Loucy (cell line): ENCODE measurements at regions not wholly inside any gene's neighbourhood (a gene's known extent, or its start where the extent isn't known, plus 50 kb on each side); places are given as distances from the start of the nearest gene placed in this dataset.
"Not testable (repeated sequence)": the region's sequence is repeated elsewhere in the genome, so short reads cannot be mapped to it uniquely, and the experiment has no call there.

Source experiments
- H2AFZ ChIP-seq: fragments of 200-600 bp; sonication (generic); 2 replicates; pipeline ENCODE4 v1.6.0; 2016; ENCODE audit warnings: antibody characterized with exemption, mild to moderate bottlenecking, low read length, moderate library complexity
- H3F3A ChIP-seq: fragments of 200-600 bp; 2 replicates; pipeline ENCODE4 v1.6.0; 2016; ENCODE audit warnings: antibody characterized with exemption, low read depth, mild to moderate bottlenecking
- H3K27me3 ChIP-seq: fragments of 200-600 bp; sonication (generic); 2 replicates; pipeline ENCODE4 v1.6.1; 2014; ENCODE audit warnings: low read length, mild to moderate bottlenecking; ENCODE audit not compliant: insufficient read depth, poor library complexity, severe bottlenecking
- H3K36me3 ChIP-seq: fragments of 200-600 bp; sonication (generic); 2 replicates; pipeline ENCODE4 v1.6.1; 2016; ENCODE audit warnings: low read length; ENCODE audit not compliant: insufficient read depth
- H3K4me1 ChIP-seq: fragments of 200-600 bp; sonication (generic); 2 replicates; pipeline ENCODE4 v1.5.1; 2014; ENCODE audit warnings: low read length, mild to moderate bottlenecking; ENCODE audit not compliant: insufficient read depth, poor library complexity, severe bottlenecking
- H3K4me2 ChIP-seq: fragments of 200-600 bp; sonication (generic); 2 replicates; pipeline ENCODE4 v1.6.0; 2014; ENCODE audit warnings: antibody characterized with exemption, low read length, low read depth, mild to moderate bottlenecking; ENCODE audit not compliant: poor library complexity, severe bottlenecking
- H3K4me3 ChIP-seq: fragments of 200-600 bp; sonication (generic); 2 replicates; pipeline ENCODE4 v1.5.1; 2014; ENCODE audit warnings: low read length, mild to moderate bottlenecking, mixed read lengths; ENCODE audit not compliant: poor library complexity, severe bottlenecking
- H3K79me2 ChIP-seq: fragments of 200-600 bp; sonication (generic); 2 replicates; pipeline ENCODE4 v1.6.1; 2014; ENCODE audit warnings: low read length; ENCODE audit not compliant: insufficient read depth
- H3K9ac ChIP-seq: fragments of 200-600 bp; sonication (generic); 2 replicates; pipeline ENCODE4 v1.6.0; 2014; ENCODE audit warnings: mild to moderate bottlenecking, low read depth, low read length, moderate library complexity; ENCODE audit not compliant: poor library complexity, severe bottlenecking
- H3K9me2 ChIP-seq: fragments of 200-600 bp; sonication (generic); replicated peaks from 2 replicates; pipeline ENCODE4 v1.6.1; 2016; ENCODE audit warnings: low read depth, low read length, mixed read lengths
- H3K9me3 ChIP-seq: fragments of 200-600 bp; sonication (generic); 2 replicates; pipeline ENCODE4 v1.6.1; 2014; ENCODE audit warnings: mild to moderate bottlenecking, antibody characterized with exemption, low read length, low read depth; ENCODE audit not compliant: insufficient read depth
- H4K20me1 ChIP-seq: fragments of 200-600 bp; sonication (generic); 2 replicates; pipeline ENCODE4 v1.6.0; 2014; ENCODE audit warnings: antibody characterized with exemption, low read length, mild to moderate bottlenecking; ENCODE audit not compliant: insufficient read depth, poor library complexity, severe bottlenecking
- CTCF ChIP-seq: fragments of 200-600 bp; sonication (generic); conservative IDR thresholded peaks from 2 replicates; pipeline ENCODE4 v1.5.1; 2014; ENCODE audit warnings: mild to moderate bottlenecking, antibody characterized with exemption, low read length
- EZH2phosphoT487 ChIP-seq: fragments of 200-600 bp; IDR thresholded peaks from 2 replicates; pipeline ENCODE4 v1.6.1; 2018; ENCODE audit warnings: antibody characterized with exemption, mild to moderate bottlenecking, moderate library complexity, borderline replicate concordance

- H3K4me3 ChIP-seq: no peak overlapping the region
- H3K9me3 ChIP-seq: no peaks in the 10 kb centered on the region
- H3K36me3 ChIP-seq: no peaks in the 10 kb centered on the region
- H3K79me2 ChIP-seq: no peaks in the 10 kb centered on the region
- no peaks in the 10 kb centered on the region for H3K9me2 ChIP-seq
- no peaks in the 10 kb centered on the region for H3K27me3 ChIP-seq
- peaks cover 12% of the 10 kb centered on the region for H3K4me1 ChIP-seq
- H3F3A ChIP-seq: no peaks in the 10 kb centered on the region
- H2AFZ ChIP-seq: no peak overlapping the region
- no peak overlapping the region for H3K4me2 ChIP-seq
- H3K9ac ChIP-seq: no peak overlapping the region
- H4K20me1 ChIP-seq: no peaks in the 10 kb centered on the region
- TF ChIP-seq EZH2phosphoT487: no peak
- no peak for TF ChIP-seq CTCF
These were observed 56.9 kb upstream of the CHST15 start for GRCh38 chr10:124150189-124150806.

GRCh38 chr10:124149189-124150042 is 56.0 kb upstream of the CHST15 start:
- no peaks in the 10 kb centered on the region for H3K36me3 ChIP-seq
- no peaks in the 10 kb centered on the region for H3K9me3 ChIP-seq
- TF ChIP-seq EZH2phosphoT487: no peak
- no peak for TF ChIP-seq CTCF
- no peak overlapping the region for H3K4me2 ChIP-seq
- no peaks in the 10 kb centered on the region for H4K20me1 ChIP-seq
- H3F3A ChIP-seq: no peaks in the 10 kb centered on the region
- no peaks in the 10 kb centered on the region for H3K79me2 ChIP-seq
- H3K4me3 ChIP-seq: no peak overlapping the region
- no peaks in the 10 kb centered on the region for H3K27me3 ChIP-seq
- H2AFZ ChIP-seq: no peak overlapping the region
- no peak overlapping the region for H3K9ac ChIP-seq
- H3K9me2 ChIP-seq: no peaks in the 10 kb centered on the region
- peaks cover 12% of the 10 kb centered on the region for H3K4me1 ChIP-seq

GRCh38 chr10:124148509-124149188 is 55.3 kb upstream of the CHST15 start:
- not testable (repeated sequence) for H3K79me2 ChIP-seq, H2AFZ ChIP-seq, H3K9ac ChIP-seq, H3F3A ChIP-seq, H3K9me2 ChIP-seq, H4K20me1 ChIP-seq, H3K4me3 ChIP-seq, H3K4me2 ChIP-seq, H3K9me3 ChIP-seq, H3K27me3 ChIP-seq, H3K36me3 ChIP-seq
- peaks cover 10% of the 10 kb centered on the region for H3K4me1 ChIP-seq
